ENCODE measurements at regions not wholly inside any gene's neighbourhood (a gene's known extent, or its start where the extent isn't known, plus 50 kb on each side); places are given as distances from the start of the nearest gene placed in this dataset.

DNA sequence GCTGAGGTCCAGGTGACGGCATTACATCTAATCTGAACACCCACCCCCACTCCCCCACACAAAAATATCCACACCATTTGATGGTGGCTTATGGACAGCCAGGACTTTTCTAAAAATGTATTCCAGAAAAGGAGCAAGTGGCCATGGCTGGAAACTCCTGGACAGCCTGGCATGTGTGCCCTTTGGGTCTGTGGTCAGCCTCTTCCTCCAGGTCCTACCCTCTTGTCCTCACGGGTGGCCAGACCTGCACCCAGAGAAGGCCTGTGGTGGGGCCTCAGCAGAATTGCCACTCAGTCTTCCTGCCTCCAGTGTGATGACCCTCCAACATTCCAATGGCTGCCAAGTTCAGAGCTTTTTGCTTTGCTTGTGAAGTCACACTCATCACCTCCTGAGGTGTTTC, 600.6 kb downstream of the AJAP1 start:
- TF ChIP-seq CTCF (IDR thresholded peaks at IDR 0.05) (no peak), EZH2phosphoT487 (IDR thresholded peaks at IDR 0.05) (no peak), EZH2 (IDR thresholded peaks at IDR 0.05) (no peak)

Measured in neural progenitor cell (in vitro differentiated cells).